WTC11 (cell line): ENCODE measurements at regions not wholly inside any gene's neighbourhood (a gene's known extent, or its start where the extent isn't known, plus 50 kb on each side); places are given as distances from the start of the nearest gene placed in this dataset.

Experiments used
- CREB1 ChIP-seq: sonication (generic); formaldehyde crosslinking; IDR thresholded peaks from 2 replicates; pipeline ENCODE4 v1.8.0; 2023; ENCODE audit warnings: mild to moderate bottlenecking, missing genetic modification reagents
- CREM ChIP-seq: sonication (generic); formaldehyde crosslinking; IDR thresholded peaks from 2 replicates; pipeline ENCODE4 v1.8.1; 2022; ENCODE audit warnings: mild to moderate bottlenecking, missing genetic modification reagents, moderate library complexity
- CTCF ChIP-seq: fragments of 200-600 bp; IDR thresholded peaks from 2 replicates; pipeline ENCODE4 v1.8.0; 2022; ENCODE audit warnings: antibody characterized with exemption
- ESRRA ChIP-seq: sonication (generic); formaldehyde crosslinking; IDR thresholded peaks from 2 replicates; pipeline ENCODE4 v1.8.1; 2022; ENCODE audit warnings: mild to moderate bottlenecking, missing genetic modification reagents, borderline replicate concordance
- NFE2L1 ChIP-seq: sonication (generic); formaldehyde crosslinking; IDR thresholded peaks from 2 replicates; pipeline ENCODE4 v1.8.1; 2023; ENCODE audit warnings: missing genetic modification reagents
- SMAD3 ChIP-seq: sonication (generic); formaldehyde crosslinking; IDR thresholded peaks from 2 replicates; pipeline ENCODE4 v1.8.0; 2022; ENCODE audit warnings: missing genetic modification reagents, mild to moderate bottlenecking, borderline replicate concordance
- USF2 ChIP-seq: sonication (generic); formaldehyde crosslinking; IDR thresholded peaks from 2 replicates; pipeline ENCODE4 v1.8.1; 2023; ENCODE audit warnings: mild to moderate bottlenecking, missing genetic modification reagents, moderate library complexity
- ZBTB21 ChIP-seq: sonication (generic); formaldehyde crosslinking; IDR thresholded peaks from 2 replicates; pipeline ENCODE4 v1.8.1; 2023; ENCODE audit warnings: mild to moderate bottlenecking, missing genetic modification reagents, borderline replicate concordance
- ZBTB43 ChIP-seq: sonication (generic); formaldehyde crosslinking; IDR thresholded peaks from 2 replicates; pipeline ENCODE4 v1.8.1; 2023; ENCODE audit warnings: mild to moderate bottlenecking, missing genetic modification reagents
- ZNF263 ChIP-seq: sonication (generic); formaldehyde crosslinking; IDR thresholded peaks from 2 replicates; pipeline ENCODE4 v1.8.1; 2022; ENCODE audit warnings: low read depth, mild to moderate bottlenecking, moderate library complexity, missing genetic modification reagents
- ZNF425 ChIP-seq: fragments of 250-450 bp; sonication (Bioruptor Pico); conservative IDR thresholded peaks from 2 replicates; pipeline ENCODE4 v1.9.0; 2021; ENCODE audit warnings: mild to moderate bottlenecking

GRCh38 chr11:45023065-45023365 is 72.3 kb upstream of the TP53I11 start:
- TF ChIP-seq CTCF, result no peak
- TF ChIP-seq ZBTB43 (CRISPR knock-in tag), result no peak
- TF ChIP-seq ZBTB21 (CRISPR knock-in tag), result no peak
- TF ChIP-seq NFE2L1 (CRISPR knock-in tag), result no peak
- no peak for TF ChIP-seq SMAD3
- no peak for TF ChIP-seq CREB1 (CRISPR knock-in tag)
- no peak for TF ChIP-seq USF2 (CRISPR knock-in tag)
- TF ChIP-seq ZNF425 (CRISPR knock-in tag), result no peak
- no peak for TF ChIP-seq ESRRA (CRISPR knock-in tag)
- no peak for TF ChIP-seq CREM (CRISPR knock-in tag)
- no peak for TF ChIP-seq ZNF263
